ENCODE measurements at regions not wholly inside any gene's neighbourhood (a gene's known extent, or its start where the extent isn't known, plus 50 kb on each side); places are given as distances from the start of the nearest gene placed in this dataset.

DNA sequence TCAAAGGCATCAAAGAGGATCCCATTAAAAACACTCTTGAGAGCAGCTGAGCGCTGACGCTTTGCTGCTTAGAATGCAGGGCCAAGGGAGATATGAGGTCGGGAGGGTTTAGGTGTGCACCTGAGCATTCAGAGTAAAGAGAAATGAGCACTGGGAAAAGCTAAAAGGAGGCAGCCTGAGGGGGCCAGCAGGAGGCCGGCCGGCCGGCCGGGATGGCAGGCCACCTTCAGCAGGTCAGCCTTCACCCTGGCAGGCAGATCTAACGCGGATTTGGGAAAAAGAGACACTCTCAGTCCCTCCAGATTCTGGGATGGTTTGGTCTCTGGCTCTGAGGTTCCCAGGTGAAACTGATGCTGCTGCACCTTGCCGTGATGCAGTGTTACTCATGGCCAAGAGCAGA is 393.5 kb downstream of the TRIML1 start:
- Histone ChIP-seq H3K27me3 (ENCODE audit: control insufficient read depth, insufficient read depth, low read length) (no peaks in the 10 kb centered on the region), H3K27ac (ENCODE audit: low read depth, low read length) (no peak overlapping the region), H3K9me3 (ENCODE audit: control insufficient read depth, insufficient read depth, low read length) (peaks cover 7% of the 10 kb centered on the region; the same call in 1 of the 2 replicates), H3K4me3 (ENCODE audit: low read depth, low read length) (no peak overlapping the region)
- TF ChIP-seq, protein P1, sequence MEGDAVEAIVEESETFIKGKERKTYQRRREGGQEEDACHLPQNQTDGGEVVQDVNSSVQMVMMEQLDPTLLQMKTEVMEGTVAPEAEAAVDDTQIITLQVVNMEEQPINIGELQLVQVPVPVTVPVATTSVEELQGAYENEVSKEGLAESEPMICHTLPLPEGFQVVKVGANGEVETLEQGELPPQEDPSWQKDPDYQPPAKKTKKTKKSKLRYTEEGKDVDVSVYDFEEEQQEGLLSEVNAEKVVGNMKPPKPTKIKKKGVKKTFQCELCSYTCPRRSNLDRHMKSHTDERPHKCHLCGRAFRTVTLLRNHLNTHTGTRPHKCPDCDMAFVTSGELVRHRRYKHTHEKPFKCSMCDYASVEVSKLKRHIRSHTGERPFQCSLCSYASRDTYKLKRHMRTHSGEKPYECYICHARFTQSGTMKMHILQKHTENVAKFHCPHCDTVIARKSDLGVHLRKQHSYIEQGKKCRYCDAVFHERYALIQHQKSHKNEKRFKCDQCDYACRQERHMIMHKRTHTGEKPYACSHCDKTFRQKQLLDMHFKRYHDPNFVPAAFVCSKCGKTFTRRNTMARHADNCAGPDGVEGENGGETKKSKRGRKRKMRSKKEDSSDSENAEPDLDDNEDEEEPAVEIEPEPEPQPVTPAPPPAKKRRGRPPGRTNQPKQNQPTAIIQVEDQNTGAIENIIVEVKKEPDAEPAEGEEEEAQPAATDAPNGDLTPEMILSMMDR (IDR thresholded peaks at IDR 0.05; ENCODE audit: low read depth, low read length) = no peak
- no peak for DNase-seq (ENCODE audit: low read depth, low spot score)
- POLR2A ChIA-PET = no interaction called here
- CTCF ChIA-PET = no interaction called here

GRCh38 chr4:188534297-188534696 is 395.1 kb downstream of the TRIML1 start:
- H3K9me3 ChIP-seq (ENCODE audit: control insufficient read depth, insufficient read depth, low read length) = peaks cover 10% of the 10 kb centered on the region
- no peak for DNase-seq (ENCODE audit: low read depth, low spot score)
- no peak overlapping the region for H3K27ac ChIP-seq (ENCODE audit: low read depth, low read length)
- TF ChIP-seq, protein P1 (IDR thresholded peaks at IDR 0.05; ENCODE audit: low read depth, low read length) = no peak
- H3K27me3 ChIP-seq (ENCODE audit: control insufficient read depth, insufficient read depth, low read length) = no peaks in the 10 kb centered on the region
- CTCF ChIA-PET = no interaction called here
- H3K4me3 ChIP-seq (ENCODE audit: low read depth, low read length) = no peak overlapping the region
- POLR2A ChIA-PET = no interaction called here

GRCh38 chr4:188534917-188535316 is 395.7 kb downstream of the TRIML1 start:
- Histone ChIP-seq H3K27me3 (ENCODE audit: control insufficient read depth, insufficient read depth, low read length) (no peaks in the 10 kb centered on the region), H3K9me3 (ENCODE audit: control insufficient read depth, insufficient read depth, low read length) (peaks cover 10% of the 10 kb centered on the region), H3K27ac (ENCODE audit: low read depth, low read length) (no peak overlapping the region), H3K4me3 (ENCODE audit: low read depth, low read length) (no peak overlapping the region)
- CTCF ChIA-PET = no interaction called here
- DNase-seq (ENCODE audit: low read depth, low spot score) = no peak
- POLR2A ChIA-PET = no interaction called here
- TF ChIP-seq, protein P1 (IDR thresholded peaks at IDR 0.05; ENCODE audit: low read depth, low read length) = no peak

DNA sequence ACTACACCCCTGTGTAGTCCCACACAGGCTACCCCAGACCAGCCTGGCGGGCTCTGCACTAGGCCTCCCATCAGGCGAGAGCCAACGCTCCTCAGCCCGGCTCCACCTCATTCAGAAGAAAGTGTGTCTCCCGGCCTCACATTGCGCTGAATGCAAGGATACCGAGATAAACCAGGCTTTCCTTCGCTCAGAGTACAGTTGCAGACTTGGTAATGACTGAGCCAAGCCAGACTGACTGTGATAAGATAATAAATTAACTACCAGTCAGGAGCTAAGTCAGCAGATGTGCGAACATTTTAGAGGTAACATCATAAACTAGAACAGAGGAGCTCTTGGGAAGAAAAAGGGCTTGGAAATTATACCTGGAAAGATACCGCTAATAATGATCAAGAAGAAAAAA is 397.6 kb downstream of the TRIML1 start:
- POLR2A ChIA-PET = no interaction called here
- Histone ChIP-seq H3K27ac (ENCODE audit: low read depth, low read length) (no peak overlapping the region), H3K27me3 (ENCODE audit: control insufficient read depth, insufficient read depth, low read length) (no peaks in the 10 kb centered on the region), H3K4me3 (ENCODE audit: low read depth, low read length) (no peak overlapping the region), H3K9me3 (ENCODE audit: control insufficient read depth, insufficient read depth, low read length) (peaks cover 10% of the 10 kb centered on the region)
- TF ChIP-seq, protein P1 (IDR thresholded peaks at IDR 0.05; ENCODE audit: low read depth, low read length) = no peak
- CTCF ChIA-PET = no interaction called here
- no peak for DNase-seq (ENCODE audit: low read depth, low spot score)

- H3K4me3 ChIP-seq (ENCODE audit: low read depth, low read length) = no peak overlapping the region
- CTCF ChIA-PET = no interaction called here
- POLR2A ChIA-PET = no interaction called here
- H3K27ac ChIP-seq (ENCODE audit: low read depth, low read length) = no peak overlapping the region
- no peak for DNase-seq (ENCODE audit: low read depth, low spot score)
- peaks cover 6% of the 10 kb centered on the region for H3K9me3 ChIP-seq (ENCODE audit: control insufficient read depth, insufficient read depth, low read length)
- TF ChIP-seq, protein P1 (IDR thresholded peaks at IDR 0.05; ENCODE audit: low read depth, low read length) = no peak
- no peaks in the 10 kb centered on the region for H3K27me3 ChIP-seq (ENCODE audit: control insufficient read depth, insufficient read depth, low read length)
Observed at GRCh38 chr4:188550296-188550695, 411.1 kb downstream of the TRIML1 start.

Measured in AG04450 (cell line).